HepG2 (cell line): ENCODE measurements at regions not wholly inside any gene's neighbourhood (a gene's known extent, or its start where the extent isn't known, plus 50 kb on each side); places are given as distances from the start of the nearest gene placed in this dataset.

Source experiments
- ATAC-seq: fragments of 200-7000 bp; cut with Tn5 transposase; 3 replicates; pipeline ENCODE4 v1.9.1; 2020; ENCODE audit warnings: mild to moderate bottlenecking, moderate library complexity
- BruUV-seq: library from RNA; stranded (reverse); fragments of 400-500 nt; replicated peaks from 2 replicates; lab custom pipeline; 2021; lab: Mats Ljungman, UMichigan
- CTCF ChIA-PET: fragments of 300-600 bp; formaldehyde crosslinking; extraction: SDS; loops from one replicate; lab custom pipeline; 2021; ENCODE audit warnings: low total read pairs, inconsistent platforms, low intra/inter-chr PET ratio; lab: Yijun Ruan, JAX
- POLR2A ChIA-PET: fragments of 350-600 bp; sonication (Branson Sonifier 250); formaldehyde crosslinking; loops from one replicate; lab custom pipeline; 2020; ENCODE audit warnings: antibody characterized with exemption, inconsistent platforms; lab: Yijun Ruan, JAX
- DNase-seq: peaks from one replicate; pipeline ENCODE4 v3.0.0-alpha.2; 2015; ENCODE audit warnings: low spot score
- FAIRE-seq: peaks from 3 replicates; lab custom pipeline; 2011; peaks lifted over from hg19 to GRCh38; lab: Jason Lieb, UNC
- H2AFZ ChIP-seq: one replicate; pipeline ENCODE4 v1.6.1; 2011; ENCODE audit warnings: low read length, inconsistent platforms
- H3K27ac ChIP-seq: fragments of 300-600 bp; 3 replicates; pipeline ENCODE4 v1.8.0; 2011; ENCODE audit warnings: mixed run types, mild to moderate bottlenecking, mixed read lengths, low read length, inconsistent platforms; ENCODE audit not compliant: insufficient read depth; ENCODE audit errors: extremely low read length
- H3K27me3 ChIP-seq, 2 experiments: fragments of 200-600 bp in 1 of 2; 2 replicates in 1 of 2; 3 replicates in 1 of 2; pipeline versions ENCODE4 v1.6.0 to v1.8.0; 2011; ENCODE audit warnings: low read length in 2 of 2, mild to moderate bottlenecking in 2 of 2, moderate library complexity in 2 of 2, inconsistent platforms in 1 of 2; ENCODE audit not compliant: insufficient read depth in 2 of 2, control insufficient read depth in 1 of 2
- H3K36me3 ChIP-seq, 2 experiments: fragments of 200-600 bp in 1 of 2; replicated peaks in 1 of 2; 2 replicates in 1 of 2; 3 replicates in 1 of 2; pipeline versions ENCODE4 v1.5.1 to v1.8.0; 2011; ENCODE audit warnings: low read length in 2 of 2, inconsistent platforms in 1 of 2; ENCODE audit not compliant: insufficient read depth in 2 of 2, control insufficient read depth in 1 of 2
- H3K4me1 ChIP-seq: 2 replicates; pipeline ENCODE4 v1.5.1; 2012; ENCODE audit warnings: low read length, inconsistent platforms; ENCODE audit not compliant: insufficient read depth
- H3K4me2 ChIP-seq: 2 replicates; pipeline ENCODE4 v1.6.0; 2011; ENCODE audit warnings: low read depth, low read length, inconsistent platforms
- H3K4me3 ChIP-seq, 3 experiments: fragments of 200-600 bp in 1 of 3; sonication (generic), shearing (Covaris generic) in 1 of 3; replicated peaks in 1 of 3; 2 replicates each; pipeline ENCODE4 v1.5.1; 2011 to 2016; ENCODE audit warnings: low read length in 3 of 3, inconsistent platforms in 2 of 3, low read depth in 2 of 3, mild to moderate bottlenecking in 2 of 3, control low read depth in 1 of 3, mixed read lengths in 1 of 3; ENCODE audit not compliant: insufficient read depth in 1 of 3
- H3K79me2 ChIP-seq: one replicate; pipeline ENCODE4 v1.6.1; 2011; ENCODE audit warnings: low read length, inconsistent platforms; ENCODE audit not compliant: insufficient read depth
- H3K9ac ChIP-seq: 2 replicates; pipeline ENCODE4 v1.6.0; 2011; ENCODE audit warnings: mild to moderate bottlenecking, low read depth, low read length, inconsistent platforms; ENCODE audit not compliant: insufficient read depth
- H3K9me3 ChIP-seq: 2 replicates; pipeline ENCODE4 v1.5.1; 2012; ENCODE audit warnings: mild to moderate bottlenecking, low read length
- H4K20me1 ChIP-seq: 2 replicates; pipeline ENCODE4 v1.6.0; 2011; ENCODE audit warnings: inconsistent platforms, mild to moderate bottlenecking, low read length, moderate library complexity; ENCODE audit not compliant: insufficient read depth
- ATF7 ChIP-seq, 2 experiments: fragments of 450-650 bp in 1 of 2; sonication (generic) in 1 of 2; formaldehyde crosslinking in 1 of 2; IDR thresholded peaks; 2 replicates each; pipeline versions ENCODE4 v1.4.0 to v1.6.1; 2016 to 2020; ENCODE audit warnings: antibody characterized with exemption in 1 of 2, mild to moderate bottlenecking in 1 of 2, missing genetic modification reagents in 1 of 2
- BHLHE40 ChIP-seq: IDR thresholded peaks from 2 replicates; pipeline ENCODE4 v1.6.1; 2011; ENCODE audit warnings: low read length, improper control_type of control experiment
- DNMT1 ChIP-seq: sonication (generic); formaldehyde crosslinking; IDR thresholded peaks from 2 replicates; pipeline ENCODE4 v1.5.1; 2020; ENCODE audit warnings: mild to moderate bottlenecking, missing genetic modification reagents
- FOXA1 ChIP-seq, 2 experiments: fragments of 450-650 bp in 1 of 2; sonication (generic) in 1 of 2; formaldehyde crosslinking in 1 of 2; IDR thresholded peaks; 2 replicates each; pipeline versions ENCODE4 v1.4.0 to v1.6.1; 2016 to 2020; ENCODE audit warnings: missing genetic modification reagents in 1 of 2
- HMGA1 ChIP-seq: sonication (generic); formaldehyde crosslinking; conservative IDR thresholded peaks from 2 replicates; pipeline ENCODE4 v1.4.0; 2020; ENCODE audit warnings: missing genetic modification reagents
- NR1H2 ChIP-seq: sonication (generic); formaldehyde crosslinking; IDR thresholded peaks from 2 replicates; pipeline ENCODE4 v1.8.1; 2022; ENCODE audit warnings: low read depth, missing genetic modification reagents, borderline replicate concordance
- RBFOX2 ChIP-seq: fragments of 200-400 bp; formaldehyde crosslinking; IDR thresholded peaks from 2 replicates; pipeline ENCODE4 v1.6.1; 2017; ENCODE audit warnings: low read depth, mild to moderate bottlenecking, low read length
- SIN3A ChIP-seq: IDR thresholded peaks from 2 replicates; pipeline ENCODE4 v1.6.1; 2011; ENCODE audit warnings: low read depth, mild to moderate bottlenecking, control low read depth, low read length, borderline replicate concordance
- TEAD3 ChIP-seq: optimal IDR thresholded peaks from 2 replicates; pipeline ENCODE3; 2016; ENCODE audit warnings: borderline replicate concordance
- ZIK1 ChIP-seq: sonication (generic); formaldehyde crosslinking; IDR thresholded peaks from 2 replicates; pipeline ENCODE4 v1.5.0; 2020; ENCODE audit warnings: mild to moderate bottlenecking, low read depth, missing genetic modification reagents, borderline replicate concordance
- ZNF264 ChIP-seq: sonication (generic); formaldehyde crosslinking; IDR thresholded peaks from 2 replicates; pipeline ENCODE4 v1.4.0; 2020; ENCODE audit warnings: missing genetic modification reagents
- ZNF530 ChIP-seq: sonication (generic); formaldehyde crosslinking; IDR thresholded peaks from 2 replicates; pipeline ENCODE4 v1.5.0; 2020; ENCODE audit warnings: low read depth, mild to moderate bottlenecking, missing genetic modification reagents
- ZNF670 ChIP-seq: sonication (generic); formaldehyde crosslinking; IDR thresholded peaks from 2 replicates; pipeline ENCODE4 v1.8.0; 2022; ENCODE audit warnings: mild to moderate bottlenecking, missing genetic modification reagents, borderline replicate concordance
- ZNF83 ChIP-seq: sonication (generic); formaldehyde crosslinking; IDR thresholded peaks from 2 replicates; pipeline ENCODE4 v1.4.0; 2020; ENCODE audit warnings: missing genetic modification reagents, mild to moderate bottlenecking, borderline replicate concordance
- WGBS: methylation state at CpG from one replicate; pipeline ENCODE4 v1.1.6; 2017; ENCODE audit warnings: low lambda C conversion rate; 5-methylcytosine and 5-hydroxymethylcytosine counted together
- in situ Hi-C: cut with HindIII; loops from 2 replicates; pipeline ENCODE4 v1.10.0; 2017; ENCODE audit warnings: low pct_unique_long_range_greater_than_20kb; ENCODE audit not compliant: extremely low pct_ligation_motif_present
- intact Hi-C: fragments of 100-400 bp; cut with micrococcal nuclease; formaldehyde crosslinking; loops from one replicate; pipeline ENCODE4 v1.10.0; 2022; ENCODE audit not compliant: unreplicated experiment
- TF ChIP-seq, protein P1 (sequence below): sonication (generic); formaldehyde crosslinking; IDR thresholded peaks from 2 replicates; pipeline ENCODE4 v1.8.1; 2023; ENCODE audit warnings: mild to moderate bottlenecking, moderate library complexity, missing genetic modification reagents
- TF ChIP-seq, protein P2 (sequence below): sonication (generic); formaldehyde crosslinking; IDR thresholded peaks from 2 replicates; pipeline ENCODE4 v1.4.0; 2020; ENCODE audit warnings: missing genetic modification reagents, mild to moderate bottlenecking, borderline replicate concordance
- TF ChIP-seq, protein P3 (sequence below): sonication (generic); formaldehyde crosslinking; conservative IDR thresholded peaks from 2 replicates; pipeline ENCODE4 v1.4.0; 2020; ENCODE audit warnings: missing genetic modification reagents

DNA sequence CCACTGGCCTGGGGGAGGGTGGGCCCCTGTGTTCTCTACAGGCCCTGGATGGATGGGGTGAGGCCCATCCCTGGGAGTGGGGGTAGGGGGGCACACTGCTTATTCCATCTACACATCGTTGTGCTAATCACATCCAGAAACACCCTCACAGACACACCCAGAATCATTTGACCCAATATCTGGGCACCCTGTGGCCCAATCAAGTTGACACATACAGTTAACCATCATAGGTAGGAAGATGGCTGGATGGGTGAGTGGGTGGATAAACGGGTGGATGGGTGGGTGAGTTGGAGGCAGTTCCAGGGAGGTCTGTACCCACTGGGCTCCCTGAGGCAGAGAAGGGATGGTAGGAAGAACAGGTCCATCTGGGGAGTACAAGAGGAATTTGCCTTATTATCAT, 81.3 kb upstream of the LINC01488 start:
- WGBS = 0% methylated on average over 2 of the region's 2 CpGs
- no peaks in the 10 kb centered on the region for H3K4me1 ChIP-seq
- no peaks in the 10 kb centered on the region for H4K20me1 ChIP-seq
- CTCF ChIA-PET = no interaction called here
- no peak overlapping the region for H3K27ac ChIP-seq
- no peaks in the 10 kb centered on the region for H3K36me3 ChIP-seq
- no peak overlapping the region for H3K4me2 ChIP-seq
- in situ Hi-C loops = no loop called here
- H3K9ac ChIP-seq = no peak overlapping the region
- peaks cover 7 to 53% of the 10 kb centered on the region in 2 experiments; a peak in 4 of 5 replicates for H3K27me3 ChIP-seq
- ATAC-seq (no peak), DNase-seq (no peak), FAIRE-seq (no peak)
- TF ChIP-seq ZNF264 (no peak), ZIK1 (CRISPR knock-in tag) (no peak), SIN3A (no peak), TEAD3 (CRISPR knock-in tag) (no peak), FOXA1 (IDR thresholded peaks at IDR 0.05) (no peak), FOXA1 (CRISPR knock-in tag; IDR thresholded peaks at IDR 0.05) (no peak), ZNF83 (CRISPR knock-in tag) (no peak), RBFOX2 (no peak), HMGA1 (CRISPR knock-in tag) (no peak), DNMT1 (CRISPR knock-in tag) (no peak), ZNF530 (CRISPR knock-in tag) (no peak), NR1H2 (CRISPR knock-in tag) (no peak), ZNF670 (CRISPR knock-in tag) (no peak), ATF7 (IDR thresholded peaks at IDR 0.05) (no peak), ATF7 (CRISPR knock-in tag; IDR thresholded peaks at IDR 0.05) (no peak), BHLHE40 (no peak)
- TF ChIP-seq, protein P1, sequence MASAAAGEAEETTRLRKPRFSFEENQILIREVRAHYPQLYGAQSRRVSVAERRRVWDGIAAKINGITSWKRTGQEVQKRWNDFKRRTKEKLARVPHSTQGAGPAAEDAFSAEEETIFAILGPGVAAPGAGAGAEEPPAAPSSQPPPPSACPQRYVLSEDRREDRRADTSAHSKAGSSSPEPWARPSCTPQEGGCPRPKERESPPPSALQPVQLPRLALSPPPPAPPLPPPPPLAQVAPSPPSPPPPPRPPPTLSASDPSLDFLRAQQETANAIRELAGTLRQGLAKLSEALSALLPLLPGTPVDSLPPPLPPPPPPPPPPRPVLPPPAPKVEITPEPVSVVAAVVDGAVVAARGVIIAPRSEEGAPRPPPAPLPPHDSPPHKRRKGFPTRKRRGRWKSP (CRISPR knock-in tag) = no peak
- TF ChIP-seq, protein P2, sequence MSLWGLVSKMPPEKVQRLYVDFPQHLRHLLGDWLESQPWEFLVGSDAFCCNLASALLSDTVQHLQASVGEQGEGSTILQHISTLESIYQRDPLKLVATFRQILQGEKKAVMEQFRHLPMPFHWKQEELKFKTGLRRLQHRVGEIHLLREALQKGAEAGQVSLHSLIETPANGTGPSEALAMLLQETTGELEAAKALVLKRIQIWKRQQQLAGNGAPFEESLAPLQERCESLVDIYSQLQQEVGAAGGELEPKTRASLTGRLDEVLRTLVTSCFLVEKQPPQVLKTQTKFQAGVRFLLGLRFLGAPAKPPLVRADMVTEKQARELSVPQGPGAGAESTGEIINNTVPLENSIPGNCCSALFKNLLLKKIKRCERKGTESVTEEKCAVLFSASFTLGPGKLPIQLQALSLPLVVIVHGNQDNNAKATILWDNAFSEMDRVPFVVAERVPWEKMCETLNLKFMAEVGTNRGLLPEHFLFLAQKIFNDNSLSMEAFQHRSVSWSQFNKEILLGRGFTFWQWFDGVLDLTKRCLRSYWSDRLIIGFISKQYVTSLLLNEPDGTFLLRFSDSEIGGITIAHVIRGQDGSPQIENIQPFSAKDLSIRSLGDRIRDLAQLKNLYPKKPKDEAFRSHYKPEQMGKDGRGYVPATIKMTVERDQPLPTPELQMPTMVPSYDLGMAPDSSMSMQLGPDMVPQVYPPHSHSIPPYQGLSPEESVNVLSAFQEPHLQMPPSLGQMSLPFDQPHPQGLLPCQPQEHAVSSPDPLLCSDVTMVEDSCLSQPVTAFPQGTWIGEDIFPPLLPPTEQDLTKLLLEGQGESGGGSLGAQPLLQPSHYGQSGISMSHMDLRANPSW (CRISPR knock-in tag) = no peak
- TF ChIP-seq, protein P3, sequence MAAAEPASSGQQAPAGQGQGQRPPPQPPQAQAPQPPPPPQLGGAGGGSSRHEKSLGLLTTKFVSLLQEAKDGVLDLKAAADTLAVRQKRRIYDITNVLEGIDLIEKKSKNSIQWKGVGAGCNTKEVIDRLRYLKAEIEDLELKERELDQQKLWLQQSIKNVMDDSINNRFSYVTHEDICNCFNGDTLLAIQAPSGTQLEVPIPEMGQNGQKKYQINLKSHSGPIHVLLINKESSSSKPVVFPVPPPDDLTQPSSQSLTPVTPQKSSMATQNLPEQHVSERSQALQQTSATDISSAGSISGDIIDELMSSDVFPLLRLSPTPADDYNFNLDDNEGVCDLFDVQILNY (CRISPR knock-in tag) = no peak
- no peaks in the 10 kb centered on the region for H3K79me2 ChIP-seq
- no peak overlapping the region for H3K4me3 ChIP-seq
- no peak overlapping the region for H2AFZ ChIP-seq
- no peaks in the 10 kb centered on the region for H3K9me3 ChIP-seq
- no TSS peak for BruUV-seq
- intact Hi-C loops = no loop called here
- POLR2A ChIA-PET = no interaction called here
